ENCODE measurements at regions not wholly inside any gene's neighbourhood (a gene's known extent, or its start where the extent isn't known, plus 50 kb on each side); places are given as distances from the start of the nearest gene placed in this dataset.

GRCh38 chr5:54766748-54767147, 218.6 kb downstream of the ESM1 start:
- DNase-seq: no peak

GRCh38 chr5:54765165-54766028, 220.0 kb downstream of the ESM1 start:
- no peak for DNase-seq

DNA sequence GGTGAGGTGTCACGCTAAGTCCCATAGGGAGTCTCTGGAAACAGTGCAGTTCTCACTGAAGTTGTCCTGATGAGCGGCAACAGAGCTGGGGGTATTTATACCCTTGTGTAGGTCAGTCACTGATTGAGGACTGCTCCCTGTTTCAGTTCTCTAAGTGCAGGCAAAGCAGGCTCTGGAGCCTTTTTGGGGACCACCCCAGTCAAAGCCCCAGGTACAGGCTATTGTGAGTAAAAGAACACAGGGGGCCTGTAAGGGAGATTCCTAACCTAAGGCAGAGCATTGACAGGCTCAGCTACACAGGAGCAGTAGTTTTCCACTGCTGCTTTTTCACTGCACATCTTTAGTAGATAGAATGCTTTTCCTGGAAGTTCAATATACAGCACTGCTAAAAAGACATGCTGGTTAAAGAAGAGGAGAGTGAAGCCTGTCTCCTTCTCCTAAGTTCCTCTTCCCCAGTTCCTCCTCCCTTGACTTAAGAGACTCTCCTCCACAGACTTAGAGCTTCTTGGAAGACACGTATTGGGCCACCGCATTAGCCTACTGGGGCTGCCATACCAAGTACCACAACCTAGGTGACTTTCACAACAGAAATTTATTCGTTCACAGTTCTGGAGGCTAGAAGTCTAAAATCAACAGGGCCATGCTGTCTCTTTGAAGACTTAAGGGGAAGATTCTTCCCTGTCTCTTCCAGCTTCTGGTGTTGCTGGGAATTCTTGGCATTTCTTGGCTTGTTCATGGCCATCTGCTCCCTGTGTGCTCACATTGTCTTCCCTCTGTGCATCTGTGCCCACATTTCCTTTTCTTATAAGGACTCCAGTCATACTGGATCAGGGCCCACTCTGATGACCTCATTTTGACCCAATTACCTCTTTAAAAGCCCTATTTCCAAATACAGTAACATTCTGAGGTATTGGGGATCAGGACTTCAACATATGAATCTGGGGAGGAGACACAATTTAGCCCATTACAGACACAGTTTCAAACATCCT, 221.0 kb downstream of the ESM1 start:
- DNase-seq: no peak

- no peak for DNase-seq
Observed at GRCh38 chr5:54761213-54761701, 224.1 kb downstream of the ESM1 start.

DNA sequence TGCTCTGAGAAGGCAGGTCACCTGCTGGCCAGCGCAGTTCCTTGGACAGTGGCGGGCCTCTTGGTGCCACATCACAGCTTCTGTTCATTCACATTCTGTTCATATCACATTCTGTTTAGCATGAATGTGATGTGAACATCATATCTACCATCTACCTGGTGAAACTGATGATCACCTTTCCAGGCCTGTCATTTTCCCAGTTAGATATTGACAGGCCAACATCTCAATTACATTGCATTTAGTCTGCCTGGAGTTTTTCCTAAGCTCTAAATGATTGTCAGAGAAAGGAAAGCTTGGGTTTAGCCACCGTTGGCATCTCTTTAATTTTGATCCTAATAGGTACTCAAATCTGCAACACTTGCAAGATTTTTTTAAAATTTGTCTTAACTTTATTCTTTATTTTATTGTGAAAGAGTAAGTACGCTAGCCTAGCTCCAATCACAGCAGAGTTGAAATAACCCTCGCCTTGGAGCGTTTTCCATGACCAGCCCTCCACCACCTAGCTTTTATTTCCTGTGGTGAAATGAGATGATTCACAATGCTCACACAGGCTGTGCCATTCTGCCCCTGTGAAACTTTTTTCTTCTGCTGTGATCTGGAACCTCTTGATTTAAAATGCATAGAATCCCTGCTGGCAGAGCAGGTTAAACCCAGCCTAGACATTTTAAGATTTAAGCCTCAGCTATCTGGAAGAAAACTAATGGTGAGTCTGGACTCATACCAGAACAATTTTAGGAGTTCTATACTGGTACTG, 225.0 kb downstream of the ESM1 start:
- DNase-seq: no peak

GRCh38 chr5:54758038-54758437, 227.4 kb downstream of the ESM1 start:
- no peak for DNase-seq

- DNase-seq: no peak
Observed at GRCh38 chr5:54757541-54757940, 227.9 kb downstream of the ESM1 start.

DNA sequence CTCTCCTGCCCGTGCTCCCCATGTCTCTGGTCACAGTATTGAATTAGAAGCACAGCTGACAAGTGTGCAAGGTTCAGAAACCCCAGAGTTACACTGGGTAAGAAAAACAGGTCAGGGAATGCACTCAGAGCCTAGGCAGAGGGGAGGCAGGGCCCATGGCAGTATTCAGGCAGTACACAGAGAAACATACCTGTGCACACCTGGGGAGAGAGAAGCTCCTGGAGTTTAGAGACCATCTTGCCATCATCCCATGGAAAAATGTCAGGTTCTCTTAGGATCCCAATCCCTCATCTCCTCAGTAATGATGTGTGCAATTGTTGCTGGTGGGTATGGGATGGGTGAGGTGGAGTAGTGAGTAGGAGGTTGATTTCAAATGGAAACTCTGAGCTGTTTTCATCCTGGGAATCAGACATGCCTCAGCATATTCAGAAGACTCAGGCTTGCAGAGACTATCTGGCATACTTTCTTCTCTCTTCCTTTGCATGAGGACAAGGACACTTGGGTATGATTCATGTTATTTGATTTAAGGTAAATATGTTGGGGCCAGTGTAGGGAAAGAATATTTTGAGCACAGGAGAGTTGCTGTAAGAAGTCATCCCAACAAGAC, 228.5 kb downstream of the ESM1 start:
- no peak for DNase-seq

GRCh38 chr5:54756301-54756700, 229.1 kb downstream of the ESM1 start:
- DNase-seq: no peak

- no peak for DNase-seq
Observed at GRCh38 chr5:54754878-54755277, 230.5 kb downstream of the ESM1 start.

- no peak for DNase-seq
Observed at GRCh38 chr5:54754420-54754819, 231.0 kb downstream of the ESM1 start.

DNA sequence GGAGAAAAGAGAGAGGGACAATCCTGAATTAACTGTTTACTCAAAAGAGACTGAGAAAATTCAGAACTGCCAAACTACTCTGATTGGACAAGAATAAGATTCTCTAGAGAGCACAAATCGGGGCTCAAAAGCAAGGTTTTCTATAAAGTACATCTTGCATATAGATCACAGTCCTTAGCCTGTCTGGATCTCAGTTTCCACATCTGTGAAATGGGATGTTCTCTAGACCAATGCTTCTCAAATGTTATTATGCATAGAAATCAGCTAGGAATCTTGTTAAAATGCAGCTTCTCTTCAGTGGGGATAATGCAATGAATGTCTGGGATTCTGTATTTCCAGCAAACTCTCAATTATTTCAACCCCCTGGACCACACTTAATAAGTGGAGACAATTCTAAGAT, 231.6 kb downstream of the ESM1 start:
- no peak for DNase-seq

GRCh38 chr5:54753034-54753433, 232.4 kb downstream of the ESM1 start:
- no peak for DNase-seq

GRCh38 chr5:54748527-54748926, 231.0 kb downstream of the SNX18 start:
- no peak for DNase-seq

DNA sequence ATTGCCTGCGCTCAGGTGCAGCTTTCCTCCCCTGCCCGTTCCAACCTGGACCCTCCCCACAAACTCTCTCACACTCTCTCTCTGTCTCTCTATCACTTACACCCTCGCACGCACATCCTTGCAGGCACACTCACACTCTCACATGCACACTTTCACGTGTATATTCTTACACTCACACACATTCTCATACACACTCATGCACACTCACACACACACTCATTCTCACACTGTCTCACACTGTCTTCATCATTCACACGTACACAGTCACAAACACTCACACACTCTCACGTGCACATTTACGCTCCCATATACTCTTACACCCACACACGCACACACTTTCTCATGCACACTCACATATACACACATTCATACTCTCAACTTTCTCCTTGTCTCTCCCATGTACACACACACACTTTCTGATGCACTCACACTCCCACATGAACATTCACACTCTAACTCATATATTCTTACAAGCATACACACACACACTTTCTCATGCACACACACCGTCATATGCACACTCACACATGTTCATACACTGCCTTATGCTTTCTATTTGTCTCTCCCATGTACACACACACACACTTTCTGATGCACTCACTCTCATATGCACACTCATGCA, 229.3 kb downstream of the SNX18 start:
- DNase-seq: no peak

GRCh38 chr5:54746346-54746745, 228.8 kb downstream of the SNX18 start:
- no peak for DNase-seq

DNA sequence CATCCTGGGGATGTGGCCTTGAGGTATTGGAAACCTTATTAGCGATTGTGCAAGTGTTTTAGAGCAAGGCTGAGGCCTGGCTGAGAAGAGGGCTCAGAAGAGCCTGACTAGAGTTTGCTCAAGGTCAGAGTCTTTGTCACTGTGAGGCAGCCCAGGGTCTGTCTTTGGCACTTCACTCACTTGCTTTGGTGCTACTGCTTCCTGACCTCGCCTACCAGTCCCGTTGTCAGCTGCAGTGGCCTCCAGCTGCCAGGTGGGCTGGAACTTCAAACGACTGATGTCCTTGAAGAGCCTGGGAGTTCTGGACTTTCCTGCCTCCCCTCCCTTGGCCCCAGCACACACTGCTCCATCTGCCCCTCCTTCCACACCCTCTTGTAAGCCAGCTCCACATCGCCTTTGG, 228.0 kb downstream of the SNX18 start:
- DNase-seq: no peak

GRCh38 chr5:54743997-54744788, 226.6 kb downstream of the SNX18 start:
- DNase-seq: peak; percentile 29 to 79

- DNase-seq: no peak
Observed at GRCh38 chr5:54743581-54743980, 226.0 kb downstream of the SNX18 start.

- DNase-seq: no peak
Observed at GRCh38 chr5:54742417-54742891, 224.9 kb downstream of the SNX18 start.

- DNase-seq: no peak
Observed at GRCh38 chr5:54741711-54742110, 224.2 kb downstream of the SNX18 start.
